ENCODE measurements at regions not wholly inside any gene's neighbourhood (a gene's known extent, or its start where the extent isn't known, plus 50 kb on each side); places are given as distances from the start of the nearest gene placed in this dataset.
"Not testable (repeated sequence)": the region's sequence is repeated elsewhere in the genome, so short reads cannot be mapped to it uniquely, and the experiment has no call there.

GRCh38 chr2:225894236-225894980 is 494.9 kb downstream of the NYAP2 start:
- 34 to 61% (median 60%) methylated on average over 4 of the region's 4 CpGs for WGBS, 3 donors
- H3K27ac ChIP-seq (ENCODE audit: low read depth, low read length), result no peak overlapping the region

DNA sequence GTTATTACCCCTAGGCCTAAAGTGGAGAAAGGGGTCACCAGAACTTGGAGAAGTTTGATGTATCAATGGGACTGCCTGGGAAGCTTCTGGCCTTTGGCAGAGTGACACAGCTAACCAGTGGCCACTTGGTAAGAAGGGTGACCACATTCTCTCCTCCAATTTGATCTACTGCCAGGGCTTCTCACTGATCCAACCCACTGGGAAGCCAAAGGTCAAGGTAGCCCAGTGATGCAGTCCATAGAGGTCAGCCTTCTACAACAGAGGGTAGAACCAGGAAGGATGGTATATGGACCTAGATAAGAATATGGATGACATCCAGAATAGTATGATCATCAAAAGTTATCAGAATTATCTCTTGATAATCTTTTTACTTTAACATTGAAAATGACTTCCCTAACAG is 493.6 kb downstream of the NYAP2 start:
- H3K27ac ChIP-seq (ENCODE audit: low read depth, low read length), result no peak overlapping the region

DNA sequence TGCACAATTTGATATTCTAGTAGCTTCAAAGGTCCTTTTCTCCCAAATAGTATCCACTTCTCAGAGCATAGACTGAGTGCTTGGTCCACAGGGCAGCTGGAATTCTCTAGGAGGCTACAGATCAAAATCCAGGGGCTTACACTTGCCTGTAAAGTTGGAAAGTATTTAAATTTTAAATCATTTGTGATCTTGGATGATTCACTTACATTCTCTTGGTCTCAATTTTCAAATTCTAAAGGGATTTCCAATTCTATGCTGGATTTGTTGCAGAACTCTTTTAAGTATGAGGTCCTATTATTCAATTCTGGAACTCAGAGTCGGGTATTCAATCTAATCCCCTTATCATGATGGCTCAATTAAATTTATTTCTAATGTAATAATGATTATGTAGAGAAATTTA is 492.3 kb downstream of the NYAP2 start:
- WGBS, 3 donors, result 61 to 77% (median 68%) methylated on average over 1 of the region's 1 CpG
- H3K27ac ChIP-seq (ENCODE audit: low read depth, low read length), result no peak overlapping the region

DNA sequence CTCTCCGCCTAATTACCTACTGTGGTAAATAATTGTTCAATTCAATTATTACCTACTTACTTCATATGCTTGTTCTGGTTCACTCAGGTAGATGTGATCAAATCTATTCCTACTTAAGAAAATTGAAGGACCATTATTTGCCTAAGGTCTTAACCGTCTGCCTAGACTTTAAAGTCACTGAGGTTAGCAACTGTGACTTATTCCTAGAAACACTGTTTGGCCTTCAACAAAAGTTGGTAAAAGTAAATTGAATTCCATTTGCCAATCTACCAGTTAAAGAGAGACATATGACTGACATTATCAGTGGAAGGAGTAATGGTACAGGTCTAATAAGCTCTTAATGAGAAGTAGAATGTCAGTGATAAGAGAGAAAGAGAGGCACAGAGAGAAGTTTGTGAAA is 491.5 kb downstream of the NYAP2 start:
- 88 to 93% (median 90%) methylated on average over 2 of the region's 2 CpGs for WGBS, 3 donors
- no peak overlapping the region for H3K27ac ChIP-seq (ENCODE audit: low read depth, low read length)

DNA sequence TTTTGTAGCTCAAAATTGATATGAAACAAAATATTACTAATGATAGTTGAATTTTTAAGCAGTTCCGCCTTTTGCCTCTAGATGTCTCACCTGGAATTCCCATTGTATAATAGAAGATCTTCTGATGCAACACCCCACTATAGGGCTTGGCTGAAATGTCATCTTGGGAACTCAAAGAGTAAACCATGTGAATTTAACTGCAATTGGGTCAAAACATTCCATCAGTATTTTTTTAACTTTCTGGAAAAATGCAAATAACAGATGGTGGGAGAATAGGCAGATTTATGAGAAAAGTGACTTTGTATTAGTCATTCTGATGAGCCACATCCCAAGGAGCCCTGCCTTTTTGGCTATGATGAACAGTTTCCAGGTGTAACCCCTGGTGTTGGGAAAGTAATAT is 489.9 kb downstream of the NYAP2 start:
- 2 to 11% (median 2%) methylated on average over 1 of the region's 1 CpG for WGBS, 3 donors
- H3K27ac ChIP-seq (ENCODE audit: low read depth, low read length), result no peak overlapping the region

GRCh38 chr2:225867071-225867470 is 467.6 kb downstream of the NYAP2 start:
- H3K27ac ChIP-seq (ENCODE audit: low read depth, low read length), result no peak overlapping the region
- whole genome bisulfite sequencing, 3 donors, result 49 to 82% (median 72%) methylated on average over 5 of the region's 5 CpGs

DNA sequence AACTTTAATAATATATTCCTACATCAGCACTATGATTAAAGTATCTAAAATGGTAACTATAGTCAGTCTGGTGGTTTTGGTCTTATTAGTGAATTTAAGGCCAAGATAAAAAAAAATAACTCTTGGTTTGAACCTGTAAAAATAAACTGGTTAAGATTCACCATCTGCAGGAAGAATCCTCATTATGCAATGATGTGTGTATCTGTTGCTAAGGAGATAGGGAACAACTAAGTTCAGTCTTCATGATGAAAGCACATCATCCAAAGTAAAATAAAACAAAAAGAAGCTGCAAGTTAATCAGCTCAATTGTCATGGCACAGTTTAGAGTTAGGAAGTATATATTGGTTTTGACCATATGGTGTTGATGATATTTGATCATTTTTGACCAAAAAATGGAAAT is 466.0 kb downstream of the NYAP2 start:
- no peak overlapping the region for H3K27ac ChIP-seq (ENCODE audit: low read depth, low read length)

DNA sequence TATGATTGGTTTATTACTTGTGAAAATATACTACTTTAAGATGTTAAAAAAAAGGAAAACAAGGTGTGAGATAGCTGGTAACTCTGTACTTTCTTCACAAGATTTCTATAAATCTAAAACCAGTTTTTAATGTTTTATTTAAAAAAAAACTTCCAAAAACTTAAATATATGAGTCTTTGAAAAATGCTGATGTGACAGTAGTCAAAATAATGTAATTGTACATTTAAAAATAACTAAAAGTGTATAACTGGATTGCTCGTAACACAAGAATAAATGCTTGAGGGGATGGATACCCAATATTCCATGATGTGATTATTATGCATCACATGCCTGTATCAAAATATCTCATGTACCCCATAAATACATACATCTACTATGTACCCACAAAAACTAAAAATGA is 464.9 kb downstream of the NYAP2 start:
- no peak overlapping the region for H3K27ac ChIP-seq (ENCODE audit: low read depth, low read length)
- 91 to 100% (median 92%) methylated on average over 1 of the region's 1 CpG for WGBS, 3 donors

DNA sequence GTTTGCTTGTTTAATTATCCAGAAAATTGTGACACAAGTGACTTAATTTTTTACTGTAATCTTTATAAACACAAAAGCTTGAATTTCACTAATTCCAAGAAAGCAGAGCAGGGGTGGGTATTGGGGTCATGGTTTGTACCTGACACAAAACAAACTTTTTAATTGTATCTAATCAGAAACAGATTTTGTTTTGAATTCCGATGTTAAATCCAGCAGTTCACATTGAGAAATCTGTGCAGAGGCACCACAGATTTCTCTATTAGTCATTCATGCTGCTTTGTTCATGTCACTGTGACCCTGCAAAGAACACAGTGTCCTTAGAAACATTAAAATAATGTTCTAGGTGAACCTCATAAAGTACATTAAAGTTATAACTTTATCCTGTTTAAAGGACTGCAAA is 443.4 kb downstream of the NYAP2 start:
- 30 to 67% (median 50%) methylated on average over 1 of the region's 1 CpG for WGBS, 3 donors
- H3K27ac ChIP-seq (ENCODE audit: low read depth, low read length), result no peak overlapping the region

DNA sequence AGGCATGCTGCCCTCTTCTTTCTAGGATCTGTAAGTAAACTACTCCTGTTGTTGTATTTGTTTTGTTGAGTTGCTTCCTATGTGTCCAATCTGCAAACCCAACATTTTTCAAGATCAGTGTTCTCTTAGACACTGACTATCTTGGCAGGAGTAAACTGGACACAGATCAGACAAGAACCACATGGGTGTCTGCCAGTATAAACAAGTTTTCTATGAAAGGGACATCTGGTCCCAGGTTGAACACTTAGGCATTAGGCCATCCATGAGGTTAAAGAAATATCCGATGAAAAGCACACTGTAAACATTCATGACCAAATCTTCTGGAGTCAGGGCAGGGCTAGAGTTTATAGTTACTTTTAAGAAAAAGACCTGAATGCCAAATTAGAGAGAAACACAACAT is 441.8 kb downstream of the NYAP2 start:
- 59 to 72% (median 67%) methylated on average over 1 of the region's 1 CpG for WGBS, 3 donors
- no peak overlapping the region for H3K27ac ChIP-seq (ENCODE audit: low read depth, low read length)

GRCh38 chr2:225837328-225837727 is 437.8 kb downstream of the NYAP2 start:
- no peak overlapping the region for H3K27ac ChIP-seq (ENCODE audit: low read depth, low read length)
- 64 to 81% (median 68%) methylated on average over 1 of the region's 1 CpG for WGBS, 3 donors

DNA sequence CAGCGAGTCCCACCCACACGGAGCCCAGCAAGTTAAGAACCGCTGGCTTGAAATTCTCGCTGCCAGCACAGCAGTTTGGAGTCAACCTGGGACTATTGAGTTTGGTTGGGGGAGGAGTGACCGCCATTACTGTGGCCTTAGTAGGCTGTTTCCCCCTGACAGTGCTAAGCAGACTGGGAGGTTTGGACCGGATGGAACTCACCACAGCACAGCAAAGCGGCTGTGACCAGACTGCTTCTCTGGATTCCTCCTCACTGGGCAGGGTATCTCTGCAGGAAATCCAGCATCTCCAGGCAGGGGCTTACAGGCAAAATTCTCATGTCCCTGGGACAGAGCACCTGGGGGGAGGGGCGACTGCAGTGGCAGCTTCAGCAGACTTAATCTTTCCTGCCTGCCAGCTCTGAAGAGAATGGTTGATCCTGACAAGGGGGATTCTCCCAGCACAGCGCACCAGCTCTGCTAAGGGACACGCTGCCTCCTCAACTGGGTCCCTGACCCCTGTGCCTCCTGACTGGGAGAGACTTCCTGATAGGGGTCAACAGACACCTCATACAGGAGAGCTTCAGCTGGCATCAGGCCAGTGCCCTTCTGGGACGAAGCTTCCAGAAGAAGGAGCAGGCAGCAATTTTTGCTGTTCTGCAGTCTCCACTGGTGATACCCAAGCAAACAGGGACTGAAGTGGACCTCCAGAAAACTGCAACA is 425.4 kb downstream of the NYAP2 start:
- no peak overlapping the region for H3K27ac ChIP-seq (ENCODE audit: low read depth, low read length)
- WGBS, 3 donors, result 80 to 90% (median 87%) methylated on average over 11 of the region's 11 CpGs

- WGBS, 3 donors, result 75 to 80% (median 79%) methylated on average over 2 of the region's 2 CpGs
These were observed 421.8 kb downstream of the NYAP2 start for GRCh38 chr2:225821351-225821750.

DNA sequence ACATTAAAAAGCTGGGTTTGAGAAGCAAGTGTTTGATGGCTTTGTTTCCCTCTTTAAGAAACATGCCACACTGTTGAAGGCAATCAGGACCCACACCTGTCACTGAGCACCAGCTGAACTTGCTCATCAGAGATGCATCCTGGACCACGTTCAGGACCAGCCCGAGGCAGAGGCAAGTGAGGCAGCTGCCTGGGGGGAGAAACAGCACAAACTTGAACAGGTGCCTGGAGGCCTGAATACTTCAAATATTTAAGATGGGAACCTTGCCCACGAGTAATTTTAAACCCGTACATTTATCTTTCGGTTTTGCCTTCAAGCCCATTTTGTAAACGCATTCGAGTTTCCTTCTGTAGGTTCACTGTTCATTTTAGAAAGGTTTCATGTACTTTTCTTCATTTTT is 421.3 kb downstream of the NYAP2 start:
- H3K27ac ChIP-seq (ENCODE audit: low read depth, low read length), result no peak overlapping the region
- WGBS, 3 donors, result 59 to 75% (median 65%) methylated on average over 7 of the region's 7 CpGs

More at GRCh38 chr2:225821351-225821750, 421.8 kb downstream of the NYAP2 start:
- H3K27ac ChIP-seq (ENCODE audit: low read depth, low read length), result no peak overlapping the region

GRCh38 chr2:225814554-225814953 is 415.0 kb downstream of the NYAP2 start:
- no peak overlapping the region for H3K27ac ChIP-seq (ENCODE audit: low read depth, low read length)

DNA sequence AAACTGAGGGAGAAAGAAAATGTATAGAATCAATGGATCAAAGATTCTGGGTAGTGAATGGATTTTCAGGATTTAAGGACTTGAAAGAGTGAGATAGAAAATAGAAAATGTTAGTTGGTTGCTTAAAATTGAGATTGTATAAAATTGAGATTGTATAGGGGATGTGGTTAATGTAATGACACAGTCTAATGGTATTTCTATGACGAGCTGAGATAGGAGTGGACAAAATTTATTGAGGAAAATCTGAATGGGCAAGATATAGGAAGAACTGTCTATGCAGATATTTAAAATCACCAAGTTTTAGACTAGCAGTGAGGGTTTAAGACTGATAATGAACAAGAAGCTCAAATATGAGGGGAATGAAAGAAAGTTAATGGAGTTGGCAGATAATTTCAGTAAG is 406.6 kb downstream of the NYAP2 start:
- 57 to 64% (median 58%) methylated on average over 1 of the region's 1 CpG for WGBS, 3 donors
- H3K27ac ChIP-seq (ENCODE audit: low read depth, low read length), result no peak overlapping the region

- 73 to 83% (median 74%) methylated on average over 1 of the region's 1 CpG for WGBS, 3 donors
- not testable (repeated sequence) for H3K27ac ChIP-seq (ENCODE audit: low read depth, low read length)
These were observed 402.6 kb downstream of the NYAP2 start for GRCh38 chr2:225802076-225802475.

GRCh38 chr2:225797394-225797793 is 397.9 kb downstream of the NYAP2 start:
- H3K27ac ChIP-seq (ENCODE audit: low read depth, low read length), result no peak overlapping the region
- 67 to 71% (median 68%) methylated on average over 2 of the region's 2 CpGs for WGBS, 3 donors

GRCh38 chr2:225794652-225795400 is 395.3 kb downstream of the NYAP2 start:
- 78 to 83% (median 81%) methylated on average over 2 of the region's 2 CpGs for WGBS, 3 donors
- no peak overlapping the region for H3K27ac ChIP-seq (ENCODE audit: low read depth, low read length)

Measured in adipose tissue (tissue), 3 donors.